ENCODE measurements at regions not wholly inside any gene's neighbourhood (a gene's known extent, or its start where the extent isn't known, plus 50 kb on each side); places are given as distances from the start of the nearest gene placed in this dataset.
A peak's percentile ranks its signal among the peaks of the same experiment; 100 is the strongest.

DNA sequence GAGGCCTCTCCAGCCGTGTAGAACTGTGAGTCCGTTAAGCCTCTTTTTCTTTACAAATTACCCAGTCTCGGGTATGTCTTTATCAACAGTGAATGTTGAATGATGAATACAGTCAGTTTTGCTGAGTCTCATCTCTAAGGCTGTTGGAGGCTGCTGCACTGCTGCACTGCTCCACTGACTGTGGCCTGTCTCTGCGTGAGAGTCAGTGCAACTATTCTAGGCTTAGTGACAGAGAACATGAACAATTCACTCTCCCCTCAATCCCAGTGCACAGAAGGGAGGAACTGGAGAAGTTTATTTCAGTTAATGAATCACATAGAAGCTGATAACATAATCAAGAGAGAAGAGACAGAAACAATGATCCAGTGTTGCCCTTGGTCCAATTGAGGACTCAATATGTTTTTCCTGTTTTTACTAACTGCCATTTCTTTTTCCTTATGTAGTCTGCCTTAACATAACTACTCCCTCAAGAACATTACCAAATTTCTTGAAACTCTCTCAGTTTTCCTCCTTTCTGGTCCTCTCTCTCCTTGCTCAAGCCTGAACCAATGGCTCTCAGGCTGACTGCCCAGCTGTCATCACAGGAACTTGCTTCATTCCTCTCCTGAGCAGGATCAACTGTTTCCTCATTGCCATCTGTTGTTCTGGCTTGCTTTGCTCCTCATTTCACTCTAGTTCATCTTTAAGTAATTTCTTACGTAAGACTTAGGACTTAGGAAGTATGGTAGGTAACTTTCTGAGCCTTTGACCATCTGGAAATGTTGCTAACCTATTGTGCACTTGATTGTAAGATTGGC is 483.2 kb downstream of the METTL4 start:
- in situ Hi-C loops (cut with HindIII; ENCODE audit: low sequenced_read_pairs), result no loop called here
- DNase-seq (ENCODE audit: low spot score), result no peak

GRCh38 chr18:2089396-2089795 is 481.9 kb downstream of the METTL4 start:
- DNase-seq (ENCODE audit: low spot score), result no peak
- in situ Hi-C loops (cut with HindIII; ENCODE audit: low sequenced_read_pairs), result no loop called here

DNA sequence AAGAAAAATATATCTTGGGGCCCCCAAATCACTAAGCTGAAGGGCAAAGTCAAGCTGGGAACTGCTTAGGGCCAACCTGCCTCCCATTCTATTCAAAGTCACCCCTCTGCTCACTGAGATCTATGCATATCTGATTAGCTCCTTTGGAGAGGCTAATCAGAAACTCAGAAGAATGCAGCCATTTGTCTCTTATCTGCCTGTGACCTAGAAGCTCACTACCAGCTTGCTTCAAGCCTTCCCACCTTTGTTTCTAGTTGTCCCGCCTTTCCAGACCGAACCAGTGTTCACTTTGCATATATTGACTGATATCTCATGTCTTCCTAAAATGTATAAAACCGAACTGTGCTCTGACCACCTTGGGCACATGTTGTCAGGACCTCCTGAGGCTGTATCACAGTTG is 479.4 kb downstream of the METTL4 start:
- in situ Hi-C loops (cut with HindIII; ENCODE audit: low sequenced_read_pairs), result no loop called here
- DNase-seq (ENCODE audit: low spot score), result no peak

- no peak for DNase-seq (ENCODE audit: low spot score)
- in situ Hi-C loops (cut with HindIII; ENCODE audit: low sequenced_read_pairs), result no loop called here
Observed at GRCh38 chr18:2096551-2096950, 474.8 kb downstream of the METTL4 start.

DNA sequence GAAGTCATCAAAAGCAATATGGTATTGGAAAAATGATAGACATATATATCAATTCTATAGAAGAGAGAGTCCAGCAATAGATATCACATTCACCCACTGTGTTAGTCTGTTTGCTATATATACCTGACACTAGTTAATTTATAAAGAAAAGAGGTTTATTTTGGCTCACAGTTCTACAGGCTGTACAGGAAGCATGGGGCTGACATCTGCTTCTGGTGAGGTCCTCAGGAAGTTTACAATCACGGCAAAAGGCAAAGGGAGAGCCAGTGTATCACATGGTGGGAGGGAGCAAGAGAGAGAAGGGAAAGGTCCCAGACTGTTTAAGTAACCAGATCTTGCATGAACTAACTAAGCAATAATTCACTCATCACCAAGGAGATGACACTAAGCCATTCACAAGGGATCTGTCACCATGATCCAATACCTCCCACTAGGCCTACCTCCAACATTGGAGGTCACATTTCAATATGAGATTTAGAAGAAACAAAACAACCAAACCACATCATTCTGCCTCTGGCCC is 470.6 kb downstream of the METTL4 start:
- DNase-seq (ENCODE audit: low spot score), result no peak
- in situ Hi-C loops (cut with HindIII; ENCODE audit: low sequenced_read_pairs), result no loop called here

GRCh38 chr18:2102022-2102421 is 469.3 kb downstream of the METTL4 start:
- DNase-seq (ENCODE audit: low spot score), result no peak
- in situ Hi-C loops (cut with HindIII; ENCODE audit: low sequenced_read_pairs), result no loop called here

DNA sequence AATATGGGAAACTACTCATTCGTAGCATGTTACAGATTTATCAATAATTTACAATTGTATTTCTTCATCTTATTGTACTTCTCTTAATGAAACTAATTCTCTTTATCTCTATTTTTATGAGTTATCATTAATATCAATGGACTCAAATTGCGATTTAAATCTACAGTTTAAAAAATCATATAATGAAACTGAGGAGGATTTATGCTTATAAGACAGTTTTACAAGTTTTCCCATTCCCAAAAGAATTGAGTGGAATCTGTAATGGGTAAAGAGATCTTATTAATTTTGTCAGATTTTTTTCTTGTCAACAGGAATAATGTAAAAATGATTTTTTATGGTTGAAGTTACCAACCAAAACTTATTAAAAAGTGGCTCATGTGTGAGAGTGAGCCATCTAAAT is 468.0 kb downstream of the METTL4 start:
- in situ Hi-C loops (cut with HindIII; ENCODE audit: low sequenced_read_pairs), result no loop called here
- no peak for DNase-seq (ENCODE audit: low spot score)

DNA sequence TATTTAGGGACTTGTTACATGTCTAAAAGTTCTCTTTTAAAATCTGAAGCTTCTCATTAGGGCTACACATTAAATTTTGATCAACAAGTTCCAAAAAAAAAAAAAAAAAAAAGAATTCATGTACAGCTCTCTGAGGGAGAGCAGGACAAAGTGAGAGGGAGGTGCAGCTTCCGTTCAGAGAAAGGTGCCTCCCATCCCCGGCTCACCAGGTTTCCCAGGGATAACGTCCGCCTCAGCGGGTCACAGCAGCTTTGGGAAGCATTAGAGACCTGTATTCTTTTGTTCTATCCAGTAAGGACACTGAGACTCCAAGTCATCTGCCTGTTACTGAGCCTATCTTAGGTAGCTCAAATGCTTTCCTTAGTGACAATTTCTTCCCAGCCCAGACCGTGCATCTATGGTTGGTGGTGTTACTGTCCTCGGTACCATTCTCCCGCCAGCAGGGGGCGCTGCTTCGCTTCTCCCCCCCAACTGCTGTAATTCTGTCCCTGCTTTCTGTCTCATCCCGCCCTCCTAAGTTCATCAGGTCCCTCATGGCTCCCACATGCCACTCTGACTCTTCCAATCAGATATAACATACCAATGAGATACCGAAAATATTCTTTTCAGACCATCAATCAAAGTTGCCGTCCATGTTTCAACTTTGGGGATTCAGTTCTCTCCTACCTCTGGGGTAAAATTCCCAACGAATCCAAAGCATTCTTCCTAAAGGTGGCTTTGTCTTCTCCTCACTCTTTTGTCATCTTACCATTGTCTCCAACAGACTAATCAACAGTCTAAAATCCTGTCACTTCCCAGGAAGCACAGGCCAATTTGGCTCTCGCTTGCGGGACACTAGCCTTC is 466.5 kb downstream of the METTL4 start:
- in situ Hi-C loops (cut with HindIII; ENCODE audit: low sequenced_read_pairs), result no loop called here
- DNase-seq (ENCODE audit: low spot score), result peak; percentile 5

- in situ Hi-C loops (cut with HindIII; ENCODE audit: low sequenced_read_pairs), result no loop called here
- DNase-seq (ENCODE audit: low spot score), result no peak
Observed at GRCh38 chr18:2108591-2108990, 462.7 kb downstream of the METTL4 start.

GRCh38 chr18:2111456-2111855 is 459.8 kb downstream of the METTL4 start:
- in situ Hi-C loops (cut with HindIII; ENCODE audit: low sequenced_read_pairs), result no loop called here
- no peak for DNase-seq (ENCODE audit: low spot score)

DNA sequence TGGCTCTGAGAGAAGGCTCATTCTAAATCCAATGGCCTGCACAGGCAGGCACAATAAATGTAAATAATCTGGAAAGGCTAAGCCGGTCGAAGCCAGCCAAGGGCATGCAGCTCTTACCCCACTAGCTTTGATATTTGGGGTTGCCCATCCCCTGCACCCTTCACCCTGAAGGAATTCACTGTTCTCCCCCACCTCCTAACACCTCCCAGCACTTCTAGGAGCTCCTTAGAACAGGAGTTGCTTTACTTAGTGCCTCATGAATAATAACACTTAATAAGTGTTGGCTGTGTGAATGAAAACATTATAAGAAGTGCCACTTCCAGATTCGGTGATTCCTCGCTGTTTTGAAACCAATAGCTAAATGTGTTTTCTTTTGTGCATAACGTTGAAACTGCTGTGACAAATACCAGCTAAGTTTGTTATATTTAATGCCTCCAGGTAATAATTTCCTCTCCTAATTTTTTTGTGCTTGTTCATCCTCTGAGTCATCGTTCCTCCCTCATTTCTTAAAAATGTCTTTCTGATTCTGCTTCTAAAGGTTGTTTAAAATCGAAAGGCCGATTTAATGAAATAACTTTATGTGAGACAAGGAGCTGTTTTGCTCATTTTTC is 458.8 kb downstream of the METTL4 start:
- DNase-seq (ENCODE audit: low spot score), result no peak
- in situ Hi-C loops (cut with HindIII; ENCODE audit: low sequenced_read_pairs), result no loop called here

DNA sequence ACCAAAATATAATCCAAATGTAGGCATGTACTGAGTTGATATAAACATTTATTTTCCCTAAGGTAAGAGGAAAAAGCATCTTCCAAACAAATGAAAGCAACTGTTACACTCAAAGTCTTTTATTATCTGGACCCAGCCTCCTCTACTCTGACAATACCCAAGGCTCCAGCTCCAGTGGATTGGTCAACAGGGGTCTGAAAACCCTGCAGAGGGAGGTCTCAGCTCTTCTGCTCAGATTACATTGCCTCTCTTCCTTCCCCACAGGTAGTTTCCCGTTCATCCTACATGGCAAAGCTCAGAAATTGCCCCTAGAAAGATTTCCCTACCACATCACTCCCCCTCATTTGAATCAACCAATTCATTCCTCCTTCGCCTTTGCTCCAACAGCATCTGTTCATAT is 457.0 kb downstream of the METTL4 start:
- DNase-seq (ENCODE audit: low spot score), result no peak
- in situ Hi-C loops (cut with HindIII; ENCODE audit: low sequenced_read_pairs), result no loop called here

DNA sequence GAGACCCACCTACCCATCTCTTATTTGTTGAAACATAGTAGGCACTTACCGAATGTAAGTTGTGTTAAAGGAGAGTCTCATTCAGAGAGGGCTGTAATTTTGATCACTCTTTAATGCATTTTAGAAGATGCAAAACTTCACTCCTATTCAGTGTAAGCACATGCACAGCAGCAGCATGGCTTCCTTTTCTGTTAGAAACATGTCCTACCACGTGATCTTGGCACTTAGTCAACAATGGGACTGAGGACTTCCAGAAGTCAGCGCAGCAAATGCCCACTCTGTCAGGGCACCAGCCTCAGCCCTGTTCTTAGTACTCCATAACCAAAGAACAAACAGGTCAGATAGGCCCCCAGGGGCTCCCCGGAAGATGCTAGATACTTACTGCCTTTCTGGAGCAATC is 456.5 kb downstream of the METTL4 start:
- no peak for DNase-seq (ENCODE audit: low spot score)
- in situ Hi-C loops (cut with HindIII; ENCODE audit: low sequenced_read_pairs), result no loop called here

DNA sequence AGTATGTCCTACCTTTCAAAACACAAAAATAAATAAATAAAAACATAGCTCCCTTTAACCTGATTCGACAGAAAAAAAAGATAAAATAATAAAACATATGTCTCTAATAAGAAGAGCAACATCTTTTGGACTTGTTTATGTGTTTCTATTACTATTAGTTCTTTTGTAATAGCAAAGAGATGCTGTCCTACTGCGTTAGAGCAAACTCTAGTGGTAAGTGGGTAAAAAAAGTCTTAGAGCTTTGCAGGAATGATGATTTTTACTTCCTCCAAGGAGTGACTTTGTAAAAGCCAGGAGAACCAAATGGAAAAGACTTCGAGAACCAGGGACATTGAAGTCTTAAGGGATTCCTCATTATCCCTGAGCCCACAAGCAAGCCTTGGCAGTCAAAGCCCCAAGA is 450.1 kb downstream of the METTL4 start:
- no peak for DNase-seq (ENCODE audit: low spot score)
- in situ Hi-C loops (cut with HindIII; ENCODE audit: low sequenced_read_pairs), result no loop called here

DNA sequence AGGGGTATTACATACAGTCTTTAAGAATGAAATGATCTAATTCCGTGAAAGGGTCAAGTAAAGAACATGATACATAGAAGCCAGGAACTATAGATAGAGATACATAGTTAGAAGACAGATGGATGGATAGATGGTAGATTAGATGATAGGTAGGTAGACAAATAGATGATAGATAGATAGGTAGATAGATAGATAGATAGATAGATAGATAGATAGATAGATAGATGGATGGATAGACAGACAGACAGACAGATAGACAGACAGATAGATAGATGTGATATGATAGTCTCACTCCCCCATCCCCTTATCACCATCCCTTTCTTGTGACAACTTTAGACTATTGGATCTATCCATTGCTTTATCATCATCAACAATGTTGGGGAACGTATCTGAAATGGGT is 448.2 kb downstream of the METTL4 start:
- in situ Hi-C loops (cut with HindIII; ENCODE audit: low sequenced_read_pairs), result no loop called here
- no peak for DNase-seq (ENCODE audit: low spot score)

GRCh38 chr18:2134364-2134763 is 436.9 kb downstream of the METTL4 start:
- in situ Hi-C loops (cut with HindIII; ENCODE audit: low sequenced_read_pairs), result no loop called here

GRCh38 chr18:2135309-2135708 is 436.0 kb downstream of the METTL4 start:
- in situ Hi-C loops (cut with HindIII; ENCODE audit: low sequenced_read_pairs), result no loop called here
- no peak for DNase-seq (ENCODE audit: low spot score)

More at GRCh38 chr18:2134364-2134763, 436.9 kb downstream of the METTL4 start:
- DNase-seq (ENCODE audit: low spot score), result no peak

DNA sequence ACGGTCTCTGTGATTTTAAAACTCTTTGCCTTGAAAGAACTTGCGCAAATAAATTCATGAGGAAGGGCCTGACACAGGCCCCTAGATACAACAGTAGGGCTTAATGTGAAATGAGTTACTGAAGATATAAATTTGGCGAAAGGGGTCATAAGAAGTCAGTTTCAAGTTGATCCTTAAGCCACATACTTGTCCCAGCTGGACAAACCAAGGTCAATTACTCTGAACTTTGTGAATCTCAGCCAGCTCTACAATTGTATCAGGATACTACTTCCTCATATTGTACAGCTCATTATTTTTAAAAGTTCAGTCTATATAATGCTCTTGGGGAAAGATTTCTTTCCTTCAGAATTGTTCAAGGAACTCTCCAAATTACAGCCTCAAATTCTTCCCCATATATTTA is 432.8 kb downstream of the METTL4 start:
- in situ Hi-C loops (cut with HindIII; ENCODE audit: low sequenced_read_pairs), result no loop called here
- DNase-seq (ENCODE audit: low spot score), result no peak

DNA sequence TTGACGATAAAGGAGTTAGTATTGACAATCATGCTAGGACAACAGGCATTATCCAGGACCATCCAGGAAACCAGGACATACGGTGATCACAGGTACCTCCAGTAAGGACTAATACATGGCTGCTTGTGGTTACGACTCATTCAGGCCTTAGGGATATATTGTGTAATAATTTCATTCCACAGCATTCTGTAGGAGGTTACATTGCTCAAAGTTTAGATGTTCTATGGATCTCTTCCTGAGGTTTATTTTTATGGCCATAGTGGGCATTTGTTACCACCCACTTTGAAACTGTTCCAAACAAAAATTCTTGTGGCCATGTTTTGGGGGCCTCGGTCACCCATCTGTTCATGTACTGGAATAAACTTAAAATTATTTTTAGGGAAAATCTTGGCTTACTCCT is 431.6 kb downstream of the METTL4 start:
- in situ Hi-C loops (cut with HindIII; ENCODE audit: low sequenced_read_pairs), result no loop called here
- DNase-seq (ENCODE audit: low spot score), result no peak

GRCh38 chr18:2143636-2144035 is 427.7 kb downstream of the METTL4 start:
- DNase-seq (ENCODE audit: low spot score), result no peak
- in situ Hi-C loops (cut with HindIII; ENCODE audit: low sequenced_read_pairs), result no loop called here

Measured in G401 (cell line).